Stimulated activated CD8-positive, alpha-beta memory T cell treated with anti-CD3 and anti-CD28 coated beads, Interleukin-7, amount 100 ng/mL, for 1 hour (primary cell): ENCODE measurements at regions not wholly inside any gene's neighbourhood (a gene's known extent, or its start where the extent isn't known, plus 50 kb on each side); places are given as distances from the start of the nearest gene placed in this dataset.

Source experiments
- DNase-seq, 2 donors: peaks; one replicate each; pipeline ENCODE4 v3.0.0-alpha.2; 2020; ENCODE audit warnings: low read depth in 2 of 2

DNA sequence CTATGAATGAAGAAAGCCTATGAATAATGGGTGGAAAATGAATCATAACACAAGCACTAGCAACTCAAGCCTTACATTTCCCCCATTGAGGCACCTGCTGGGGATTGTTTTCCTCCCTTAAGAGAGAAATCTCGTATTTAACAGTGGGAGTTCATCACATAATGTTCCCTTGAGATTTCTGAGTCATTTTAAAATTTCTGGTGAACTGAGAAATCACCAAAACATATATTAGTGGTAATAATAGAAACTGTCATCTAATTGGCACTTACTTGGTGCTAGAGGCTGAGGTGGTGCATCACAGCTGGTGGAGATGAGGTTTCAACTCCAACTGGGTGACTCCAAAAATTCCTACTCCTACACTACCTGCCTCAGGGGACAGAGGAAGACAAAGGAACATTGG, 561.3 kb upstream of the LCORL start:
- no peak for DNase-seq

DNA sequence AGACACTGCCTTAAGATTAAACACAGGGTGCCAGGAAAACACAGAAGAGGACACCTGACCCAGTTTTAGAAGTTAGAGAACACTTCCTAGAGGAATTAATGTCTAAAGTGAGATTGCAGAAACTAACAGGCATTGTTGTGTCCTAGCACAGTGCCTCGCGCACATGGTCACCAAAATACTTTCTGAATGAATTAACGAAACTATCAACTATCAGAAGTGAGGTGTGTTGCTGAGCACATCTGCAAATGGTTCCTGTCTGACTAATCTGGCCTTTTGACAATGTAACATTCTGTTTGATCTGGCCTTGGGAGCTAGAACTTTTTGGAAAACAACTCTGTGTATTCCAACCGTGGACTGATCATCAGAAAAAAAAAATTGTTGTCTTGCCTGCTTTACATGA, 556.8 kb upstream of the LCORL start:
- DNase-seq = no peak

DNA sequence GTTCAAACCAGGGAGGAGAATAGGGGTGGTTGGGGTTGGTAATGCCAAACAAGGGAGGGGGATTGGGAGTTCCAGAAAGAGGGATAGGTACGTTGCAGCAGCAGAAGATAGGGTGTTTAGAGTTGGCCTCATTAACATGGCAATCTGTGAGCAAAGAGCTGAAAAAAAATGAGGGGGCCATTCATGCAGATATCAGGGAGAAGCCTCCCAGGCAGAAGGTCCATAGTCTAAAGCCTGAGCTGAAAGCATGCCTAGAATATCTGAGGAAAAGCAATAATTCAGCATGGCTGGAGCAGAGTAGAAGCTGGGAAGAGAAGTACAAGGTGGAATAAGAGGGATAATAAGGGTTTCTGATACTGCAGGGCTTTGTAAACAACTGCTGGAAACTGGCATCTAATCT, 550.9 kb upstream of the LCORL start:
- DNase-seq = no peak

DNA sequence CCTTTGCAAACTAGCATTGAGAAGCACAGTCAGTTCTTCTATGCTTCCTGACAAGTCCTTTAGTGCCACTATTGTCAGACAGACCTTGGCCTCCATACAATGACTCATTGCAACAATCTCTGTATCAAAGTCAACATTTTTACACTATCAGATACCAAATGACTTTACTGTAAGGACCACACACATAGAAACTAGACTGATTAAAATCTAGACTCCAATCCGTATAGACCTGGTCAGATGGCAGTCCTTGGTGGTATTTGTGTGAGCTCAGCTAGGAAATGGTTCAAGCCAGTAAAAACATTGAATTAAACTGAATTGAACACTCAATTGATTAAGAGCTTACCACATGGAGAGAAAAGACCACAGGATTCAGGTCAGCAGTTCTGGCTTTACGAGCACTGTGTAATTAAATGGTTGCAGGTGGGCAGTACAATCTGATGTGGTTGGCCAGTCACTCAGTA, 549.8 kb upstream of the LCORL start:
- no peak for DNase-seq

DNA sequence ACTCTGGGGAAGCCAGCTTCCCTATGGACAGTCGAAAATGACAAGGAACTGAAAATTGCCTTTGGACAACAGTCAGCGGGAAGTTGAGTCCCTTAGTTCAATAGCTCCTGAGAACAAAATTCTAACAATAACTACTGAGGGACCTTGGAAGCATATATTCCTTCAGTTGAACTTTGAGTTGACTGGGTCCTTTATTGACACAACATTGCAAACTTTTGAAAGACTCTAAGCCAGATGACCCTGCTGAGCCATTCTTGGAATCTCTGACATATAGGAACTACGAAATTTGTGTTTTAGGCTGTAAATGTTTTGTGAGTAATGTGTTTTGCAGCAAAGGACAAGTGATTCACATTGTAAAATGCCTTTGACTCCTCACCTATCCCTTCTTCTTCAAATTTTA, 548.8 kb upstream of the LCORL start:
- no peak for DNase-seq

DNA sequence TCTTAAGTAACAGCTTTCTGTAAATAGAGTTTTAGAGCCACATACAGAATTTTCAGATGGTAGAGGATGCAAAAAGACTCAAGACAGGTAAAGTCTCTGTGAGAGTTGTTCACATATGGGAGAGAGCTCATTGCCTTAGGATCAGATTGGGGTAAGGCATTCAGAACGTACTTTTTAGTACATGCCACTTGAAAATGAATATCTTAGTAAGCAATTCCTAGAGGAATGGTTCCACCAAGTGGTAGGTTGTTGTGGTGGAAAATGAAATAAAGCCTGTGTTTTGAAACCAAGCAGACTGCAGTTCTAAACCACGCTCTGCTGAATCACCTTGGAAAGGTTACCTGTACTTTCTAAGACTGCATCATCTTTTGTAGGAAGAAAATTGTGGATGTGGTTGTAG, 547.0 kb upstream of the LCORL start:
- no peak for DNase-seq

DNA sequence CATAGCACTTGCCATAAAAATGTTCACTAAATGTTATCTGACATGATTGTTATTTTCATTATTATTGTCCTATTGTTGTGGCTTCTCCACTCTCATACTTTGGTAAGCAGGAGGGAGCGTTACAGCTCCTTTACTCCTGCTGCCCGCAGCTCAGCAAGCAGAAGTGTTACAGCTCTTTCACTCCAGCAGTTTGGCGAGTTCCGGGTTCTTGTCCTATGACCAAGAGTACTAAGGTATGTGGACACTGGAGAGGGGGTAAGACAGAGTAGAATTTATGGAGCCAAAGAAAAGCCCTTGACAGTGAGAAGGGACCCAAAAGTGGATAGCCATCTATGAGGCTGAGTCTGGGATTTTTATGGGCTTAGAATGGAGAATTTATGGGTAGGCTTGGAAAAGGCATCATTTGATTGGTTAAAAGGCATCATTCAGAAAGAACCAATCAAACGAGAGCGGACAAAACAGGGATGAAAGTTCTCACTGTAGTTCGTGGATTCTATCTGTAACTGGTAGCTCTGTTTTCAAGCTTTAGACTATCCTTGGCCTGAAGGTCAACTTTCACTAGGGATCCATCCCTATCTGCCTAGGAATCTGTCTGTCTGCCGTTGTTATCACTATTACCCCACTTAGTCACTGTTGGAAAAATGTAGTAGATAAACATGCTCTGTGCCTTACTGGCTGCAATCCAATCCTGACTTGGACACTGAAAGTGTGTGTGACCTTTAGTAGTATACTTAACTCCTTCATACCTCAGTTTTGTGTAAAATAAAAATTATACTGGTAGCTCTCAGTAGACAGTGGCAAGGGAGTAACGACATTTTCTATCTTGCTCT, 545.6 kb upstream of the LCORL start:
- DNase-seq = no peak

DNA sequence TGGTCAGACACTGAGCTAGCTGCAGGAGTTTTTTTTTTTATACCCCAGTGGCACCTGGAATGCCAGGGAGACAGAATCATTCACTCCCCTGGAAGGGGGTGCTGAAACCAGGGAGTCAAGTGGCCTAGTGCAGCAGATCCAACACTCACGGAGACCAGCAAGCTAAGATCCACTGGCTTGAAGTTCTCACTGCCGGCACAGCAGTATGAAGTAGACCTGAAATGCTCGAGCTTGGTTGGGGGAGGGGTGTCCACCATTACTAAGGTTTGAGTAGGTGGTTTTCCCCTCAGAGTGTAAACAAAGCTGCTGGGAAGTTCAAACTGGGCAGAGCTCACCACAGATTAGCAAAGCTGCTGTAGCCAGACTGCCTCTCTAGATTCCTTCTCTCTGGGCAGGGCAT, 537.9 kb upstream of the LCORL start:
- no peak for DNase-seq

DNA sequence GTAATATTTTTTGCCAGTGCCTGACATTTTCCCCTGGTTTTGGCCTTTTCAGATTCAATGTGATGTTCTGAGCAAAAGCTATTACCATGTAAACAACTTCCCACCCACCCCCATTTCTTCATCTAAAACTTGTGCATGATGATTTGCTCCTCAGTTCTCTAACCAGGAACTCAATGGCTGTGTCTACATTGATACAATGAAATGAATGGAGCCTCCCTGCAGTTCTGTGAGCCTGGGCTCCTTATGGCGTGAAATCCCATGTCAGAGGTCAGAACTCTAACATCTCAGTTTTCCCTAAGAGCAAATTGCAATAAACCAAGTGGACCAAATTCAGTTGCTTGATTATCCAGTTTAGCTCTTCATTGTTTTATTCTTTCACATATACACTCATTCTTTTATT, 534.8 kb upstream of the LCORL start:
- no peak for DNase-seq

DNA sequence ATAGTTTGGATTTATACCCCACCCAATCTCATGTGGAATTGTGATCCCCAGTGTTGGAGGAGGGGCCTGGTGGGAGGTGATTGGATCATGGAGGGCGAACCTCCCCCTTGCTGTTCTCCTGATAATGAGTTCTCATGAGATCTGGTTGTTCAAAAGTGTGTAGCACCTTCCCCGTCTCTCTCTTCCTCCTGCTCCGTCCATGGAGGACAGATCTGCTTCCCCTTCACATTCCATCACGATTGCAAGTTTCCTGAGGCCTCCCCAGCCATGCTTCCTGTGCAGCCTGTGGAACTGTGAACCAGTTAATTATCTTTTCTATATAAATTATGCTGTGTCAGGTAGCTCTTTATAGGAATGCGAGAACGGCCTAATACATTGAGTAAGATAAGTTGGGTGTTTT, 518.8 kb upstream of the LCORL start:
- DNase-seq = no peak

DNA sequence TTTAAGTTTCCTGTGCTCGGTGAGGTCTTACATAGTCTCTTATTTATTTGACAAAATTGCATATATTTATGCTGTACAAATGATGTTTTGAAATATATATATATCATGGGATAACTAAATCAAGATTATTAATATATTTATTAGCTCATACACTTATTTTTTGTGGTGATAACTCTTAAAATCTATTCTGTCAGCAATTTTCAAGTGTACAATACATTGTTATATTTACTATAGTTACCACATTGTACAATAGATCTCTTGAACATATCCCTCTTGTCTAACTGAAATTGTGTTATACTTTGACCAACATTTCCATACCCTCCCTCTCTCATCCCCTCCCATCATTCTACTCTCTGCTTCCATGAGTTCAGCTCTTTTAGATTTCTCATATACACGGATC, 516.6 kb upstream of the LCORL start:
- no peak for DNase-seq

DNA sequence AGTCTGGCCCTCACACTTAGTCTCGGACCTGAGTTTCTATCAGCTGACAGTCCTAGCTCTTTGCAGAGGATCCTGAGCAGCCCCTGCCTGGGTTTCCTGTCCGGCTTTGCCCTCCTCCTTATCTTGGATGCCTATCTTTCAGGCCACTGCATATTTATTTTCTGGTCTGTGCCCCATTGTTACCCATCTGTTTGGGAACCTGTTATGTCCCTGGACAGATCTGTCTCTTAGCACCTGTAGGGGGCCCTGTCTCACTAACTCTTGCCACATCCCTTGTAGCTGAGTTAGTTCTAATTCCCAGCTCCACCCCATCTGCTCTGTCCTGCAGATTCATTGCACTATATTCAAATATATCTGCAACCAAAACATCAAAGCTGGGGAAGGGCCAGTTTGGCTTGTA, 514.9 kb upstream of the LCORL start:
- no peak for DNase-seq

DNA sequence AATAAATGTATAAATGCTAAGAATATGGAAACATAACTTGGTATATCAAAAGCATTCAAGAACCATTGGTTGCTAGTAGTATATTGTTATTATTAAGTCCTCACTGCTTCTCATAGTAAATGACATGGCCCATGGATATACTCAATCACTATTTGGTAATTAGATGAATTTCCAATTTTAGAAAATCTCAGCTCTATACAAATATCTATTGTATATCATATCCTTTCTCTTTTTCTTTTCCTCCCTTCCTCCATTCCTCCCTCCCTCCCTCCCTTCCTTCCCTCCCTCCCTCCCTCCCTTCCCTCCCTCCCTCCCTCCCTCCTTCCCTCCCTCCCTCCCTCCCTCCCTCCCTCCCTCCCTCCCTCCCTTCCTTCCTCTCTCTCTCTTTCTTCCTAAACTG, 514.4 kb upstream of the LCORL start:
- DNase-seq = no peak

DNA sequence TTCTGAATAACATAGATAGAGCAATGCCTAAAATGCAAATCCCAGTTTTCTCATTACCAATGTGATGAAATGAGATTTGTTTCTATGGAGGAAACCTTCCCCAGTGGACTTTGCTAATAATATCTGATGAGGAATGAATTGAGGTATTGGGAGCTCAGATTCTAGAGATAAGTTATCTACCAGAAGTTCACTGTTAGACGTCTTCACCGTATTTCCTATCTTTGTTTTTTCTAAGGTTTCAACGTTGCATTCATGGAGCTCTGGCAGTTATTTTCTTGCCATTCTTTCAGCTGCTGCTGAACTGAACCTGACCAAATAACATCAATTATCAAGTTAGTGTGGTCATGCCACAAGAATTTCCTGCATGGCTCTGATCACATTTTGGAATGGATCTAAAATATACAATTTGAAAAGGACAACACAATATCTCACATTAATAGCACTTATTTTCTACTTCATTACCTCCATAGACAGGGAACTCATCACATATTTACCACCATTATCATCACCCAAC, 511.8 kb upstream of the LCORL start:
- DNase-seq = no peak

DNA sequence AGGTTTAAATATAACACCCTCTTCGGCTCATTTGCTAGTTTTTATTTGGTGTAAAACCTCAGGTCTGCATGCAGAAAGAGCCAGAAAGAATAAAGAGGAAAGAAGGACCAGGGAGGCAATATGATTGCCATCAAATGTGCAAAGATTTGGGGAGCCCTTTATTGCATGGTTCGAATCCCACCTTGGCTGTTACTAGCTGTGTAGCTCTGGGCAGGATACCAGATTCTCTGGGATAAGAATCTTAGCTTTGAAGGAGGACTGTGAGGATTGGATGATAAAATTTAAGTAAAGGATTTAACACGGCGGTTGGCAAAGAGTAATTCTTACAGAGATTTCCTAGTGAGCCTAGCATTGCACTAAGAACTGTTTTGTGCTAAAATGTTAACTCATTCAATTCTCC, 510.2 kb upstream of the LCORL start:
- DNase-seq = no peak

DNA sequence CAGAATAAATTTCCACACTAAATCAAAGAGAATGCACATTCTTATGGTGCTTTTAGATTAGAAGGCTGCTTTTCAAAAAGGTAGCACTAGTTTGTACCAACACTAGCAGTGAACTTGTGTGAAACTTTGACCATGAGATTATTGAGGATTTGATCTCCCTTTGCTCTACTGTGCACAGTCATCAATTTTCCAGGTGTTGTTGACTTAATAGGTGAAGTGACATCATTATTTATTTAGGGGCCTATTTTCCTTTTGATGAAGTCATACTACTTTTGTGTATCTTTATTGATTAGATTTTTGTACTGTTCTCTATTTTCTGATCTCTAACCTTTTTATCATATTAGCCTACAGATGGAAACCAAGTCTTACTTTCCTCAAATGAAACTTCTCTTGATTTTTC, 507.9 kb upstream of the LCORL start:
- DNase-seq = no peak

DNA sequence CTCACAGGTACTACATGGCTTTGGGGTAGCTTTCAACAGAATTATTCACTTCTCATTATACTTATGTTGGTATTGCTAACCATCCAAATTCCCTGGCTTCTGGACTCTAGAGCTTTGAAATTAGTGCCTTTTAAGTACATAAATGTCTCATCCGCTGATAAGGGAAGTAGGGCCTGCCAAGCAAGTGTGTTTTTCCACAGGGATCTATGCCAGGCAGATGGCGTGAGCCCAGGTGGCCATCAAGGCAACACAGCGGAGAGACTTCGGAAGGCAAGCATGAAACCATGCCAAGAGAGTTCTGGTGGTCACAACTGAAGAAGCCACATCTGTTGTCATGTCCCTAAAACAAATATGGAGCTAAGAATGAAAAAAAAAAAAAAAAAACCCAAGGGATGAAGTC, 503.1 kb upstream of the LCORL start:
- no peak for DNase-seq

DNA sequence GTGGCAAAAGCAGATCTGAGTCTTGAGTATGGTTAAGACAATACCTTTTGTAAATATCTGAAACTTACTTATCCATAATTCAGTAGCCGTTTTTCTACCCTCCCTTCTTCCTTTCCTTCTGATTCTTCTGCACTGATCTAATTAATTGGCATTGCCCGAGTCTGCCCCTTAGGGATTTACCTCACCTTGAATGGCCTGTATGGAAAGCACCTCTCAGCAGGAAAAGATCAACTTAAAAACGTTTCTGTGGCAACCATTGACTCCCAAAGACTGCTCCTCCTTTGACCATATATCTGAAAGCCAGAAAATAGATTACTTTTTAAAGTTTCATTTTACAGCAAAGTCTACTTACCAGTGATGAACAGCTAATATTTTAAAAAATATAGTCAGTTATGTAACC, 496.5 kb upstream of the LCORL start:
- no peak for DNase-seq

DNA sequence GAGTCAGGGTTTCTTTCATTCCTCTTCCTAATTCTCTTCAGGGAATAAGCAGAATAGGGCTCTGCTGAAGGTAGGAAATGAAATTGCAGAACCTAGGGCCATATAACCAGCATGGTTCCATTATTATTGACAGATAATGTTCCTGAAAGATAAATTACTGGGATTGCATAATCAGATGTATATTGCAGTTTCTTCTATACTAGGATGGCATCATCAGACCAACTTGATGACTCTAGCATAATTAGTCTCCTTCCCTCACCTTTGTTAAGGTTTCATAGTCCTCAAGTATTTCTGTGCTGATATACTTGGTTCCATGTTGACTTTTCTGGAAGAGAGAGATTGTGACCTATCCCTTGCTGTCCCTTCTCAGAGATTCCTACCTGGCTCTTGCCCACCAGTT, 492.3 kb upstream of the LCORL start:
- DNase-seq = no peak

DNA sequence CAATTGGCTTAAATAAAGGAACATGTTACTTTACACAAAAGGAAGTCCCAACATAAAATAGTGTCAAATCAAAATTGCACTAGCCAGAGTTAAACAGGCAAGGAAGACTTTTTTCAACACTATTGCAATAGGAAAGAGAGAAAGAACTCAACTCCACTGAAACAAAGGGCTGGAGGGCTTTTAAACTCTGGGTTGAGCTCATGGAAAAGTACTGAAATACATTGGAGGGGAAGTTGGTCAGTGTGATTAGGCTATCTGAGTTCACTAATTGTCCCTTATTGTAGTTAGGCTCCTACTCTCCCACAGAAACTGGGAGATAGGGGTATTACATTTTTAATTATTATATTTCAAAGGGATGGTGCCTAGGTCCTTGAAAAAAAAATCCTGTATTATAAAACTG, 491.2 kb upstream of the LCORL start:
- no peak for DNase-seq

DNA sequence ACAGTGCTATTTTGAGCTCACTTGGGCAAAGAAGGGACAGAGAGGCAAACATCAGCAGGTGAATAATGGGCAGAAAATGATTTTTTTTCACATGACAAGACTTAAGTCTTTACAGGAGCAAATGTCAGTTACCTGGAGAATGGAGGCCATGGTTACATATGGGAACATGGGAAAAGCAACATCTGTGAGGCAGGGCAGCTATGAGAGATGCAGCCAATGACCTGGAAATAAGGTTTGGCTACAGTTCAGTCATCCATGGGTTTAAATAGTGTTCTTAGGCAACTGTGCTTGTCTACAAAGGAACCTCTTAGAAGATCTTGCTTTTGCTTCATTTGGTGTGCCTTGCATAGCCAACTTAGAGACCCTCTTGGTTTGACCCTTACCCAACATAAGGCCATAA, 490.2 kb upstream of the LCORL start:
- DNase-seq = no peak

DNA sequence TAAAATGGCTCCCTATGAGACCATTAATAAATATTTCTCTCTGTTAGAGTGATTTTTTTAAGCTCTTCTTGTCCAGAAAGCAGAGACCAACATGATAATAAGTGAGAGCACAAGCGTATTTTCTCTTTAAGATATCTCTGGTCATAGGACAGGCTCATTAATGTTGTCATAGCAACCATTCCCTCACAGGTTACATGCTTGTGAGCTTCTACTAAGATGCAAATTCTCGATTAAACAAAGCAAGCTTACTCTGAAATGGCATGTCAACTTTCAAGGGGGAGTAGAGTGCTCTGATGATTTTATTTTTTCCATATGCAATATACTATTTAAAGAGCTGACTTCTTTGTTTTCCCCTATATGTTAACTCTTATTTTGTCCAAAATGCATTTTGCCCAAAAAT, 487.2 kb upstream of the LCORL start:
- no peak for DNase-seq

DNA sequence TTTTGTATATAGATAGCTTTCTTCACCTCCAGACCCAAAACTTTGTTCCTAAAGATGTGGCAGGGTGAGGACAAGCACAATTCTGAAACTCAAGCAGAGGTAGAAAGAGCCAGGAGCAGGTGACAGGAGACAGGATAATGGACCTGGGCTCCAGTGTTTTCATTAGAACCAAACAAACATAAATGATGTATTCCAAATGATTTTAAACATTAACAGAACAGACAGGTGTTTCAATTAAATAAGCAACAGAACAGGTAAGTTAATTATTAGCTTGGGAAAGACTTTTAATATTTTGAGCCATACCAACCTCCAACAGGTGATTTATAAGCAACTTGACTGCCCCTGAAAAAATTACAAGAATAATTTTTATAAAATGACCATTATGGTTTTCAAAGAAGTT, 459.4 kb upstream of the LCORL start:
- no peak for DNase-seq

DNA sequence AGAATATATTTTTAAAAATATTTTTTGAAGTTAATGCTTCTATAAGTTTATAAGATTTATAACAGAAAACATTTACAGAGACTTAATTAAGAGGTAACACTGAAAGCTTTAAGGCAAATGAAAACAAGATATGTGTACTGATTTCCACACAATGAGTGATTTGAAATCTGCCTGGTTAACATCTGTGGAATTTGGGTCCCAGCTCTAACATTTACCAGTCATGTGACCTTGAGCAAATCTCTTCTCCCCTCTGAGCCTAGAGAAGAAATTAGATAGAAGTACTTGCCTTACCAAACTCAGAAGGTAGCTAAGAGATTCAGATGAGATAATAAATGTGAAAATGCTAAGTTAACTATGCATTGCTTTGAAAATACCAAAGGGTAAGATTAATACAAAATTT, 458.8 kb upstream of the LCORL start:
- DNase-seq = no peak
